Left forelimb (tissue), 1 donor: ENCODE measurements at regions not wholly inside any gene's neighbourhood (a gene's known extent, or its start where the extent isn't known, plus 50 kb on each side); places are given as distances from the start of the nearest gene placed in this dataset.

ENCODE experiments used
- DNase-seq: peaks from one replicate; pipeline ENCODE4 v3.0.0-alpha.2; 2018; ENCODE audit warnings: low spot score

DNA sequence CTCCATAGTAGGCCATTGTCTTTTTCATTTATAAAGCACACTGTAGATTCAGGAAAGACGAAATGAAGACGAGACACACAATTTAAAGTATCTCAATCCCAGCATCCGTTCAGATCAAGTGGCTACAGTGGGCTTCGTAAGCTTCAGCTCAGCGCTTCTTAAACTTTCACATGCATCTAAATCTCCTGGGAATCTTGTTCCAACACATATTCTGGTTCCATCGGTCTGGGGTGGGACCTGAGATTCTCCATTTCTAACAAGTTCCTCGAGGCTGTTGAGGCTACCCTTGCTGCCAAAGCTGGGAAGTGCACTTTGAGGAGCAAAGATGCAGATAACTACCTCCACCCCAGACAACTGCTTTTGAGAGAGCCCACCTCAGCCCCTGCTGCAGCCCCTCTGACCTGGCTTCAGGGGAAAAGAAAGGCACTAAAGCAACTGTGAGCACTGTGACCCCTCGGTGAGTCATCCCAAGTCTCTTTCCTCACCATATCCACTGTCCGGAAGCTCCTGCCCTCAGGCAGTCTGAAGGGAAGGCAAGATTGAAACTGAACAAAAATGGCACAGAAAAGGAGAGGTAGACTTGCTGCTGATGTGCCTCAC lies 201.1 kb upstream of the FBXO11 start:
- no peak for DNase-seq

DNA sequence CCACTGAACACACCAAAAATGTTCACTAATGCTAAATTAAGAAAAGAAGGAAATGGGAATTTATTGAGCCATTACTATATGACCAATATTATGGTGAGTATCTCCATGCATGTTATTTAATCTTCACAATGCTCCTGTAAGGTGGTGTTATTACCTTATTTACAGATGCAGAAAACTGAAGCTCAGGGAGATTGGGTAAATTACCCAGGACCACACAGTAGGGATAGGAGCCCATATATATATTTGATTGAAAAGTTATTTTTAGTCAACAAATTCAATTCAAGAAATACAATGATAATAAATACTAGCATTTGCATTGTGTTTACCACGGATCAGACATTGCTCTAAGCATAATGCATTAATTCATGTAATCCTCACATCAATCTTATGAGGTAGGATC lies 202.2 kb upstream of the FBXO11 start:
- no peak for DNase-seq

DNA sequence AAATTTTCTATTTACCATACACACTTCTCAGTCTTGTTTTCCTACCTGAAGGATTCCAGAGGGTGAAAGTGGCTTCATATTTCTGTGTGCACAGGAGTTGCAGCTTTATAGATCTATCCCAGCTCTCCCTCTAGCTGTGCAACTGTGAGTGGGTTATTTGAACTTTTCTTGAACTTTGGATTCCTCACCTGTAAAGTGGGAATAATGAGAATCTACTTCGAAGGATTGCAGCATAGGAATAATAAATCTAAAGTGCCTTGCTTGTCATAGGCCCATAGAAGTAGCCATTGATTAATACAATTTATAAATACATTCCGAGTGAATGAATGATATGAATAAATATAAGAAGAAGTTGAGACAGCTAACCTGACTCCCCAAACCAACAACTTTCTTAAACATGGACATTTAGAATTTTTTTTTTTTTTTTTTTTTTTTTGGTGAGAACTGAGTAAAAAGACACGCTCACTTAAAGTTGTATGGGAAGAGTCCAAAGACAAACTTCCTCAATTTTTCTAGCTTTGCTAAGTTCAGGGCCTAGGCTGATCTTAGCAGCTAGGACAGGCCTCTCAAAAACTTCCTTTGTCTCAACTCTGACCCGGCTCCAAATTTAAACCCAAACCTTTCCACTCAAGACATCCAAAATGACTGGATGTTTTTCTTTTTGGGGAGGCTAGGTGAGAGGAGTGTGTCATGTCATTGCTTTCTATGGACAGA lies 203.3 kb upstream of the FBXO11 start:
- DNase-seq = no peak

DNA sequence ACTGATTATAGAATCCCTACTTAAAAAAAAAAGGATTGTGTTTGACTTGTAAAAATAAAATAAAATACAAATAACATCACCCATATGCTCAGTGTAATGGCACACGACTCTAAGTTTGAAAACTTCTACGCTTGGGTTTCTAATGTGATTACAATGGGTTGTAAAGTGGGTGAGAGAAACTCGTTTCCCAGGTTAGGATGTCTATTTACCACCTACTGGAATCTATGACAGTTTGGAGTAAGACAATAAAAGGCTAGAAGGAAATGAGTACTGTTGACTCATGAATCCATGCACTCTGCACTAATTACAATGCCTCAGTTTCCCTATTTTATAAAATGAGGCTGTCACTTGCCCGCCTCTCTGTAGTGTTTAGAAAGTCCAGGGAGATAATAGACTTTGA lies 204.0 kb upstream of the FOXN2 start:
- no peak for DNase-seq

DNA sequence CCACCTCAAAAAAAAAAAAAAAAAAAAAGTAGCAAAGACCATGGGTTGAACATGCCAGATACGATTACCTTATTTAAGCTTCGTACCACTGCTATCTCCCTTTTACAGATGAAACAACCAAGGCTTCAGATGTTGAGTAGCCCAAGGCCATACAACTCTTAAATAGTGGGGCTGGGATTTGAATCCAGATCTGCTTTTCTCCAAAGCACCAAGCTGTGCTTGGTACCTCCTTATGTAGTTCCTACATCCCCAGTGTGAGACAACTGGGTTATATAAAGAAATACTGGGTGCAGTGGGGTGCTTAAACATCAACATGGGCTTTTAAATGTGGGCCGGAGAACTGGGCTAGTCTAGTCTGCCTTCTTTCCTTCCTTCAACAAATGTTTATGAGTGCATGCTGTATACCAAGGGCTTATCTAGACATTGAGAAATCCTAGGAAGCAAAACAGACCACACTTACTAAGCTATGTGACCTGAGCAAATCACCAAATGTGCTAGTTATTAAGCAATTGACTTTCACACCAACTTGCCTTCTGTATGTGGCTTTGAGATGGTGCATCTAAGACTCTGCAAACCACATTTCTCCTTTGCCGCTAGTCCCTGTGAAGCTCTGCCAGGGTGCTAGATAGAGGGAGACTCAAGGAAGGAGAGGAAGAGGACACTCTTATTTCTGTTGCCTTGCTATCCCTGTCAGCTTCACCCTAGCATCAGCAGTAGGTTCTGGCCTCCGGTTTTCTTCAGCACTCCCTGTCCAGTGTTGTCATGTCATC lies 201.4 kb upstream of the FOXN2 start:
- no peak for DNase-seq

DNA sequence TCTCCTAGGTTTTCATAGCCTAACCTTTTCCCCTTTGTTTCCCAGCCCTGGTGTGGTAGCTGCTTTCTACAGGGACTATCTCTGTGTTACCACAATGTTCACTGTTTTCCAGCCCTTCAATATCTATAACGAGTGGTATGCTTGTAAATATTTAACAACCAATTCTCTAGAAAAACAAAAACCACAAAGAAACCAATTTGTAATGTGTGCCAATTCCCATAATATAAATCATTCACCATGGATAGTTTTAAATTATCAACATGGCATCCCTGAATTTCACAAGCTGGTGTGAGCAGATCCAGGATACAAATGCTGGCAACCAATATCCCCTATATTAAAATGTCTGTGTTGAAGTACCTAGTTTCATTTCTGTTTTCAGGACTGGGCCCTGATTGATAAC lies 200.7 kb upstream of the FOXN2 start:
- DNase-seq = no peak

DNA sequence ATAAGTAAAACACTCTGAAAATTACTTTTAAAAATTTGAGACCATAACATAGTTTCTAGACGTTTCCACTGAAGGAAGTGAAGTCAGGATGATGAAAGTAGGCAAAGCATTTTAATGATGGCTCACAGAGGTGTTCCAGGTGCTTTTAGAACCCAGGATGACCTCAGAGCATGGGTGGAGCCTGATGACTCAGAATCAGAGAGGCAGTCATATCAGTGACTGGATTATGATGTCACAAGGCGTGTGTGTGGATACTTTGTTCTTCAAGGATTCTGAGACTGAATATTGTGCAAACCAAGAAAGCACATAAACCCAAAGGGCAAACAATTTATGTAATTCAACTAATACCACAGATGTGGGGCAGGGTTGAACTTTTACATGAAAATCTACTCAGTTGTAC lies 200.2 kb upstream of the FOXN2 start:
- DNase-seq = no peak

DNA sequence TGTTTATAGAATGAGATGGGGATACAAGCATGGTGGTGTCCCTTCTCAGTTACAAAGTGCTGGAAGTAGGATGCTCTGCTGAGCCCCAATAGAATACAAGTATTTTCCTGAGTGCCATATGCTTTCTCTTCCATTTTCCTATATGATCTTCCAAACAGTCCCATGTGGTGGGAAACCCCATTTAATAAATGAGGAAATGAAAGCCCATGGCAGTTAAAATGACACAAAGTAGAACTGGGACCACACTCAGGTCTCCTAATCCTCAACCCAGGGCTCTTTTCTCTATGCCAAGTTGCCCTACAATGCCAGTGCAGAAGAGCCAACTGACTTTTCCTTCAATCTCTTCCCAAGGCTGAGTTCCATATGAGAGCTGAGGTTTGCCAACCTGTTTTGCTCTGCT lies 198.0 kb upstream of the FOXN2 start:
- no peak for DNase-seq

DNA sequence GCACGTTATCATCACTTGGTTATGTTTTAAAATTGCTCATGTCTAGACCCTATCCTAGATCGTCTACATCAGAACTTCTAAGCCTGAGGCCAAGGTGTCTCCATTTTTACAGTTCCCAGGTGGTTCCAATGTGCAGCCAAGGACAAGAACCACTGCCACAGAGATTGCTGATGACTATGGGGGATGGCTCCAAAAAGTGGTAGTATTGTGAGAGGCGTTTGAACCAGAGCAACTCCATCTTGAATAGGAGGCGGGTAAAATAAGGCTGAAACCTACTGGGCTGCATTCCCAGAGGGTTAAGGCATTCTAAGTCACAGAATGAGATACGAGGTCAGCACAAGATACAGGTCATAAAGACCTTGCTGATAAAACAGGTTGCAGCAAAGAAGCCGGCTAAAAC lies 195.6 kb upstream of the FOXN2 start:
- no peak for DNase-seq

DNA sequence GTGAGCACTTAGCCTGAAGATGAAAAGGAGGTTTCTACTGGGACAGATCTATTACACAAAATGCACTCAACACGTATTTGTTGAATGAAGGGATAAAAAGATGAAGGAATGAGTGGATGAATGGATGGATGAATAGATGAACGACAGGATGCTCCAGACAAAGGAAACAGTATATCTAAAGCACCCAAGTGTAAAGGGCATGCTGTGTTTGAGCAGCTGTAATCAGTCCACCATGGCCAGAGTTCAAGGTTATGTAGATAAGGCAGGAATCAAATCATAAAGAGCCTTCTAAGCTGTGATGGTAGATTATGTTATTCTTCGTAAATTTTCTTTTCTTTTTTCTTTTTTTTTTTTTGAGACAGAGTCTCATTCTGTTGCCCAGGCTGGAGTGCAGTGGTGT lies 194.4 kb upstream of the FOXN2 start:
- DNase-seq = no peak

DNA sequence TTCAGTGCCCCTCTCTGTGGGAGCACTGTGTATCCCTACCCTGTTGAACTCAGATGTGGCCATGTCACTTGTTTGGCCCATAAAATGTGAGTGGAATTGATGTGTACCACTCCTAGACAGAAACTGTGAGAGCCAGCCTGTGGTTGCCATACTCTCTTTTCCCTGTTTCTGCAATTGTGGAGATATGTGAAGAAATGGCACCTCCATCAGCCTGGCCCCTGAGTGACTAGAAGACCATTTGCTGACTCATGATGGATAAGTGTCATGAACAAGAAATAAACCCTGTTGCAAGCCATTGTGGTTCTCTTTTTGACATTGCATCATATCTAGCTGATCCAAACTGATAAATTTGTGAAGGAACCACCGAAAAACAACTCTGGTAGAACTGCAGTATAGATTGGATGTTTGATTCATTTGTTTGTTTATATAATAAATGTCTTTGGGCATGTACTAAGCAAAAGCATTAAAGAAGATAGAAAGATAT lies 193.7 kb upstream of the FOXN2 start:
- no peak for DNase-seq

DNA sequence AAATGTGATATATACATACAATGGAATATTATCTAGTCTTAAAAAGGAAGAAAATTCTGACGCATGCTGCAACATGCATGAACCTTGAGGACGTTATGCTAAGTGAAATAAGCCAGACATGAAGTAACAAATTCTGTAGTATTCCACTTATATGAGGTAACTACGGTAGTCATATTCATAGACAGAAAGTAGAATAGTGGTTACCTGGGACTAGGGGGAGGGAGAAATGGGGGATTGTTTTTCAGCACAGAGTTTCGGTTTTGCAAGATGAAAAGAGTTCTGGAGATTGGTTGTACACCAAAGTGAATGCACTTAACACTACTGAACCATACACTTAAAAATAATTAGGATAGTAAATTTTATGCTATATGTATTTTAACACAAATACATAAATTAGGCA lies 192.3 kb upstream of the FOXN2 start:
- no peak for DNase-seq

DNA sequence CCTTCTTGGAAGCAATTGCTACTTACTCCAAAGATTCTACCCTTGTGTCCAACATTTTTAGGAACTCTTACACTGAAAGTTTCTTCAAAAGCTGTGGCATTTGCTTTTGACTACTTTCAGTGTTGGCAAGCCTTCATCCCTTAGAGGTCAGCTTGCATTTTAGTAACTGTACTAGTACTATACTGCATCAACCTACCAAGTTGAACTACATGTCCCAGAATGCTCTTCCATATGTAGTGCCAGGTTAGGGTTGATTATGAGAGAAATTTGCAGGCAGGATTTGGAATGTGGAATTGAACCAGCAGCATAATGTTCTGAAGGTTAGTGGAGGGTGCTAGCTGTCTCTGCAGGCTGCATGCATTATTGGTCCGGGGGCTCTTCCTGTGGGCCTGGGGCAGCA lies 189.9 kb upstream of the FOXN2 start:
- no peak for DNase-seq

DNA sequence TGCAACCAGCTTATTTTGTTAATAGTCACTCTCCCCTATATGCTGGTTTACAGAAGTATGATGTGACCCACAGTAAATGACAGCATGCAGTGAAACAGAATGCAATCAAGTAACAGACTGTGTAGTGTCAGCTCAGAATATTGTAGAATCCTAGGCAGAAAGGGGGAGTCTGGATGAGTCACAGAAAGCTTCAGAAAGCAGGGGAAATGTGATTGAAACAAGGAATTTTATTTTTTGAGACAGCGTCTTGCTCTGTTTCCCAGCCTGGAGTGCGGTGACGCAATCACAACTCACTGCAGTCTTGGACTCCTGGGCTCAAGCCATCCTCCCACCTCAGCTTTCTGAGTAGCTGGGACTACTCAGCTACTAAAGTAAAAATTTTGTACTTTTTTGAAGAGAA lies 188.3 kb upstream of the FOXN2 start:
- no peak for DNase-seq

DNA sequence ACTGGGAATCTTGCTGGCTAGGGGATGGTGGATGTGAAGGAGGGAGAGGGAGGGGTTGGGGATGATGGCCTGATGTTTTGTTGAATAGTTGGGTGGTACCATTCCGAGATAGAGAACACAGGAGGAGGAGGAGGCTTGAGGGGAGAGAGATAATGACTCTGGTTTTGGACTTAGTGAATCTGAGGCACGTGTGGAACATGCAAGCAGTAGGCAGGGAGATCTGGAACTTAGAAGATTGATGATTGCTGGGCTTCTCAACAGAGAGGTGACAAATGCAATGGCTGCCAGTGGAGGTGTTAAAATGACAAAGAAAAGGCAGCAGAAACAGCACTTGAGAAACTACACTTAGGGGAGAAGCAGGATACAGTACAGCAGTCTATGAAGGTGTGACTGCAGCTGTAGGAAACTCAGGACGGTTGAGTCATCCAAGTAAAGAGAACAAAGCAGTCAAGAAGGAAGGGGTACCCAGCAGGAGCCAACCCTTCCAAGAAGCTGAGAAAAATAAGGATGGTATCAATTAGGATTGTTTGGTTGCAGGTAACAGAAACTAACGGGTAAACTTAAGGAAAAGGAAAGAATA lies 186.8 kb upstream of the FOXN2 start:
- no peak for DNase-seq

DNA sequence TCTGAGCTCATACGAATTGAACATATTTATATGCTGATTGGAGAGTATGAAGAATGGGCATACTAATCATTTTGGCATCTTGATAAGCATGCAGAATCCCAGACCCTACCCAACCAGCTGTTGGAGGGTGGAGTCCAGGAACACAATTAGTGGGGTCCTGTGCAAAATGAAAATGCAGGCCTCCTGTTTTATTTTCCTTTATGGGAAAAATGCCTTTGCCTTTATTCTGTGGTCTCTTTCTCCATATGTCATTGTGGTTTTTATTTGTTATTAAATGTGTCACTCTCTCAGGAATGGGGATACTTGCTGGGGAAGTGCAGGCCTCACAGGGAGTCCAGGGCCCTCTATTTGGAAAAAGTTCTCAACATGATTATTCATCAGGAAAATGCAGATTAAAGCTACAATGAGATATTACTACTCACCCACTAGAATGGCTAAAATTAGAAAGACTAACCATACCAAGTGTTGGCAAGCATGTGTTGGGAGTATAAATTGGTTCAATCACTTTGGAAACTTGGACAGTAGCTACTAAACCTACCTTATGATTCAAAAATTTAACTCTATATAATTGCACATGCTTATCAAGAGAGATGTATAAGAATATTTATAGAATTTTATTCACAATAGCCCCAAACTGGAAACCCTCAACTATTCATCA lies 185.1 kb upstream of the FOXN2 start:
- DNase-seq = no peak

DNA sequence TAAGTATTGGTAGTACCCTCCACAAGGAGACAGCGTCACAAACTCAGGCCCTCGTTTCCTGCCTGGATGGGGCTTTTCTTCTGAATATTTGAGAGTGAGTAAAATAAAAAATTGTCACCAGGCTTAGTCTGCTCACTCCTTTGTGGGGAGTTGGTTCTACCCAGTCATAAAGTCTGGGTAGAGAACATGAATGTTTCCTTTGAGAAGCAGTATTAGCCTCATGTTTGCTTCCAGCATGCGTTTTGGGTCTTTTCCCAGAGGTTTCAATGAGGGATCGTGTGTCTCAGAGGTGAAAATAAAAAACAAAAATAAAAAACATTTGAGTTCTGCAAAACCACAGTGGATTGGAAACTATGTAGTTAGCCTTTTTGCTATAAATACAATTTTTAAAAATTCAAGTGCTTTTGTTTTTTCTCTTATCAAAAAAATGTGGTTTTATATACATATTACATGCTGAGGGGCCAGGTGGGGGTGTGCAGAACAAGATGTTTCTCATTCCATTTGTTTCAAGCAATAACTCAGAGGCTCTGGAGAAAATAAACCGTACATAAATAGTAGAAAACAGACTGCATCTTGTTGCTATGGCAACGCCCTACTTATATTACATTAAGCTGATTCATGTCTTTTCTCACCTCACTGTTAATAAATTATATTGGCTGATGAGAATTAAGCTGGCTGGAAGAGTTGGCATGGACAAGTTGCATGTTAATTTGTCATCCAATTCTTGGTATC lies 182.8 kb upstream of the FOXN2 start:
- DNase-seq = no peak

DNA sequence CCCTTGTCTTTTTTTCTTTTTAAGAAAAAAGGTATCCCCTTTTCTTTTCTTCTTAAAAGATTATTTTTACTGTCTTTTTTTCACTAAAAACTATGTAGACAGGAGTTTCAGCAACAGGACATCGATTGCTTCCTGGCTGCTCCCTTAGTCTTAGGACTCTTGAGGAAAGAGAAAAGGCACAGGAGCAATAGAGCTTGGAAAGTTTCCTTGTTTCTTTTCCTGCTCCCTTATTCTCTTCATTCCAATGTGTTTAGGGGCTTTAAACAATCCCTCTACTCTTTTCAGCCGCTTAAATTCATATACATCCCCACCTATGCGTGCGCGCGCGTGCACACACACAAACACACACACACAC lies 182.2 kb upstream of the FOXN2 start:
- no peak for DNase-seq

DNA sequence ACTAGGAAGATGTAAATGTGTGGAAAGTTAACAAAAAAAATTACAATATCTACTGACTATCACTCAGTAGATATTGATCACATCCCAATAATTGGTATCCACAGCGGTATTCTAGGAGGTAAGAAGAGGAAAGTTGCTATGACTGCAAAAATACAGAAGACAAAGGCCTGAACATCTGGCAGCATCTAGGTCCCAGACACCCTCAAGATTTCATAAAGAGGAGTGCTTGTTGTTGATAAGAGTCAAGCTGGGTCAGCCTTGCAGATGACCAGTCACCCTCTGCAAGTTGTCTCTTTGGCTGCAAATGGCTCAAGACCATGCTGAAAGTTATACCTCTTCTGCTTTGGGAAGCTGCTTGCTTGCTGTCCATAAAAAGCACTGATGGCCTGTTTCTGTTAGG lies 179.8 kb upstream of the FOXN2 start:
- DNase-seq = no peak

DNA sequence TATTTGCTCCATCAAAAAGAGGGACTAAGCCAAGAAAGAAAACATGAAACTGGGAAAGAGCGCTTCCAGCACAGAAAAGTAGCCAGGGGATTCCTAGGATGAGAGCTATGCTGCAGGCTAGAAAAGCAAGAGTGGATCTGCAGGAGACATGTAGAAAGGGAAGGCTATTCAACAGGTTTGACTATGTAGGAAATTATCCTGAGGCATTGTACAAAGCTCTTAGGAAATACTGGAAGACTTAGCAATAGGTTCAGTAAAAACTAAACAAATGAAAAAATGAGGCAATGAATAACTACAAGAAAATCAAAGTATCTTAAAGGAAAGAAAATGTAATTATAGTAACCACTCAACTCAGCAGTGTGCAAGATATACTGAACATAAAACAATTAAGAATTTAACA lies 178.7 kb upstream of the FOXN2 start:
- DNase-seq = no peak

DNA sequence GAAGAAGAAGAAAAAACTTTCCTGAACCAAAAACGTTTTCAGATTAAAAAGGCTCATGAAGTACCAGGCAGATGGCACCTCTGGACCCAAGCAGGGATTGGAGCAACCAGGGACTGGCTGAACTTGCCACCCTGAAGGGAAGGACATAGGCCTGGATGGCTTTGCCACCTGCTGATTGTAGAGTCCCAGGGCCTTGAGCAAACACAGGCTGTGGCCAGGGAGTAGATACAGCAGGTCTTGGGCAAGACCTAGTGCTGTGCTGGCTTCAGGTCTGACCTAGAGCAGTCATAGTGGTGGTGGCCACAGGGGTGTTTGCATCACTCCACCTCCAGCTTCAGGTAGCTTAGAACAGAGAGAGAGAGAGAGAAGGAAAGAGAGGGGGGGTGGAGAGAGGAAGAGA lies 176.7 kb upstream of the FOXN2 start:
- DNase-seq = no peak

DNA sequence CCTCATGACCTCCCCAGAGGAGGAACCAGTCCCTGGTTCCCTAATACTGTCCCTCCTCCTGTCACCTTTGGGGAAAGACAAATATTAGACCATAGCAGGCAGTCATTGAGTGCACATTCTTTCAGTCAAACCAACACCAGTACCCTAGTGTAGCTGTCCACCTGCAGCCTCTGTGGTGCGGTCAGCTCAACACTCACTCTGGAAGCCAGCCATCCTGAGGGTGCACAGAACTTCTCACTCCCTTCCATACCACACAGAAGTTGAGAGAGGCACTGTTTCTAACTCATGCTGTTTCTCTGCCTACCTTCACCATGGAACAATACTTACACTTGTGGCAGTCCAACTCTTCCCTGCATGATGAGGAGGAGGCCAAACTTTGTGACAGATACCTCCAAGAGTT lies 175.6 kb upstream of the FOXN2 start:
- no peak for DNase-seq
